ENCODE measurements at regions not wholly inside any gene's neighbourhood (a gene's known extent, or its start where the extent isn't known, plus 50 kb on each side); places are given as distances from the start of the nearest gene placed in this dataset.

- Histone ChIP-seq H2AFZ (no peak overlapping the region), H3K27ac (no peak overlapping the region), H3K4me1 (no peaks in the 10 kb centered on the region), H3K79me2 (no peaks in the 10 kb centered on the region), H3K27me3 (ENCODE audit: control insufficient read depth, insufficient read depth, low read length) (no peaks in the 10 kb centered on the region), H3K4me2 (ENCODE audit: low read length) (no peak overlapping the region), H3K9ac (no peak overlapping the region), H3K9me3 (ENCODE audit: control insufficient read depth, low read length) (no peaks in the 10 kb centered on the region), H3K4me3 (ENCODE audit: low read depth, low read length) (no peak overlapping the region), H3K36me3 (ENCODE audit: control insufficient read depth, insufficient read depth, low read length) (no peaks in the 10 kb centered on the region)
- no peak for TF ChIP-seq CTCF (IDR thresholded peaks at IDR 0.05)
Measured at GRCh38 chr3:95351158-95351557, 1288.3 kb downstream of the NSUN3 start.

GRCh38 chr3:95352471-95352870, 1289.6 kb downstream of the NSUN3 start:
- no peaks in the 10 kb centered on the region for H3K36me3 ChIP-seq (ENCODE audit: control insufficient read depth, insufficient read depth, low read length)
- TF ChIP-seq CTCF (IDR thresholded peaks at IDR 0.05) = no peak
- no peaks in the 10 kb centered on the region for H3K4me1 ChIP-seq
- no peak overlapping the region for H3K4me3 ChIP-seq (ENCODE audit: low read depth, low read length)
- no peaks in the 10 kb centered on the region for H3K79me2 ChIP-seq
- H3K27me3 ChIP-seq (ENCODE audit: control insufficient read depth, insufficient read depth, low read length) = no peaks in the 10 kb centered on the region
- no peak overlapping the region for H3K4me2 ChIP-seq (ENCODE audit: low read length)
- no peak overlapping the region for H3K9ac ChIP-seq
- H2AFZ ChIP-seq = no peak overlapping the region
- no peak overlapping the region for H3K27ac ChIP-seq
- H3K9me3 ChIP-seq (ENCODE audit: control insufficient read depth, low read length) = no peaks in the 10 kb centered on the region

- no peaks in the 10 kb centered on the region for H3K4me1 ChIP-seq
- no peak overlapping the region for H3K9ac ChIP-seq
- H3K4me2 ChIP-seq (ENCODE audit: low read length) = no peak overlapping the region
- no peaks in the 10 kb centered on the region for H3K9me3 ChIP-seq (ENCODE audit: control insufficient read depth, low read length)
- H3K79me2 ChIP-seq = no peaks in the 10 kb centered on the region
- no peaks in the 10 kb centered on the region for H3K27me3 ChIP-seq (ENCODE audit: control insufficient read depth, insufficient read depth, low read length)
- H2AFZ ChIP-seq = no peak overlapping the region
- no peaks in the 10 kb centered on the region for H3K36me3 ChIP-seq (ENCODE audit: control insufficient read depth, insufficient read depth, low read length)
- no peak overlapping the region for H3K4me3 ChIP-seq (ENCODE audit: low read depth, low read length)
- no peak for TF ChIP-seq CTCF (IDR thresholded peaks at IDR 0.05)
- H3K27ac ChIP-seq = no peak overlapping the region
Measured at GRCh38 chr3:95354489-95354888, 1291.6 kb downstream of the NSUN3 start.

- no peak overlapping the region for H2AFZ ChIP-seq
- no peaks in the 10 kb centered on the region for H3K36me3 ChIP-seq (ENCODE audit: control insufficient read depth, insufficient read depth, low read length)
- no peak overlapping the region for H3K4me3 ChIP-seq (ENCODE audit: low read depth, low read length)
- no peaks in the 10 kb centered on the region for H3K9me3 ChIP-seq (ENCODE audit: control insufficient read depth, low read length)
- H3K79me2 ChIP-seq = no peaks in the 10 kb centered on the region
- H3K27me3 ChIP-seq (ENCODE audit: control insufficient read depth, insufficient read depth, low read length) = no peaks in the 10 kb centered on the region
- H3K4me1 ChIP-seq = no peaks in the 10 kb centered on the region
- no peak overlapping the region for H3K9ac ChIP-seq
- no peak for TF ChIP-seq CTCF (IDR thresholded peaks at IDR 0.05)
- H3K27ac ChIP-seq = no peak overlapping the region
- H3K4me2 ChIP-seq (ENCODE audit: low read length) = no peak overlapping the region
Measured at GRCh38 chr3:95356764-95357501, 1294.1 kb downstream of the NSUN3 start.

Measured in parathyroid adenoma (tissue), 2 donors.